Neural crest cell (in vitro differentiated cells): ENCODE measurements at regions not wholly inside any gene's neighbourhood (a gene's known extent, or its start where the extent isn't known, plus 50 kb on each side); places are given as distances from the start of the nearest gene placed in this dataset.

Experiments
- DNase-seq: peaks from one replicate; pipeline ENCODE4 v3.0.0; 2021; ENCODE audit warnings: low read depth, mixed read lengths, low spot score
- H3K27ac Mint-ChIP-seq: one replicate; pipeline ENCODE4 v1.8.0; 2021; ENCODE audit warnings: mild to moderate bottlenecking, mixed read lengths; ENCODE audit not compliant: unreplicated experiment
- H3K27me3 Mint-ChIP-seq: 2 replicates; pipeline ENCODE4 v1.8.0; 2021; ENCODE audit warnings: low read depth, mild to moderate bottlenecking, mixed read lengths
- H3K36me3 Mint-ChIP-seq: 2 replicates; pipeline ENCODE4 v1.8.0; 2021; ENCODE audit warnings: low read depth, mild to moderate bottlenecking, mixed read lengths
- H3K4me1 Mint-ChIP-seq: 2 replicates; pipeline ENCODE4 v1.8.0; 2021; ENCODE audit warnings: mixed read lengths
- H3K4me3 Mint-ChIP-seq: one replicate; pipeline ENCODE4 v1.8.0; 2021; ENCODE audit warnings: mild to moderate bottlenecking, mixed read lengths
- H3K9me3 Mint-ChIP-seq: 2 replicates; pipeline ENCODE4 v1.8.0; 2021; ENCODE audit warnings: mixed read lengths
- TF ChIP-seq, protein P1 (sequence below): fragments of 200-600 bp; sonication (generic); conservative IDR thresholded peaks from 2 replicates; pipeline ENCODE4 v1.5.0; 2021; ENCODE audit warnings: antibody characterized with exemption, mild to moderate bottlenecking

DNA sequence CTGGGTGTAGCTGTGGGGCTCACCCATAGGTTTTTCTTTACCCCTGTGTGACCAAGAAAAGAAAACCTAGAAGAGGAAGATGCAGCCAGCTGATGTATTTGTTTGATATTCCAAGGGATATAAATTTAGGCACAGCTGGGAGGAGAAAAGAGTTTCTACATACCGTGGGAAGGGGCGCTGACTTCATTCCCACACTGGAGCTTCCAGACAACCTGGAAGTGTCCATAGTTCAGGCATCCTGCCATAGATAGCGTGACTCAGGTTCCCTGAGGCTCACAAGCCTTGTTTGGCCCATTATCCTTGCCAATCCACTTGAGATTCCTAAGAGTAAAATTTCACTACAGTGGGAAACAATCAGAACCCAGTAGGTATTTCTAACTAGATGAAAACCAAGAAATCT, 371.7 kb upstream of the NRP1 start:
- Mint-ChIP-seq H3K27me3 (no peaks in the 10 kb centered on the region), H3K27ac (no peak overlapping the region), H3K36me3 (no peaks in the 10 kb centered on the region), H3K4me1 (peaks cover 9% of the 10 kb centered on the region), H3K9me3 (no peaks in the 10 kb centered on the region), H3K4me3 (no peak overlapping the region)
- TF ChIP-seq, protein P1, sequence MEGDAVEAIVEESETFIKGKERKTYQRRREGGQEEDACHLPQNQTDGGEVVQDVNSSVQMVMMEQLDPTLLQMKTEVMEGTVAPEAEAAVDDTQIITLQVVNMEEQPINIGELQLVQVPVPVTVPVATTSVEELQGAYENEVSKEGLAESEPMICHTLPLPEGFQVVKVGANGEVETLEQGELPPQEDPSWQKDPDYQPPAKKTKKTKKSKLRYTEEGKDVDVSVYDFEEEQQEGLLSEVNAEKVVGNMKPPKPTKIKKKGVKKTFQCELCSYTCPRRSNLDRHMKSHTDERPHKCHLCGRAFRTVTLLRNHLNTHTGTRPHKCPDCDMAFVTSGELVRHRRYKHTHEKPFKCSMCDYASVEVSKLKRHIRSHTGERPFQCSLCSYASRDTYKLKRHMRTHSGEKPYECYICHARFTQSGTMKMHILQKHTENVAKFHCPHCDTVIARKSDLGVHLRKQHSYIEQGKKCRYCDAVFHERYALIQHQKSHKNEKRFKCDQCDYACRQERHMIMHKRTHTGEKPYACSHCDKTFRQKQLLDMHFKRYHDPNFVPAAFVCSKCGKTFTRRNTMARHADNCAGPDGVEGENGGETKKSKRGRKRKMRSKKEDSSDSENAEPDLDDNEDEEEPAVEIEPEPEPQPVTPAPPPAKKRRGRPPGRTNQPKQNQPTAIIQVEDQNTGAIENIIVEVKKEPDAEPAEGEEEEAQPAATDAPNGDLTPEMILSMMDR, result no peak
- DNase-seq, result no peak

DNA sequence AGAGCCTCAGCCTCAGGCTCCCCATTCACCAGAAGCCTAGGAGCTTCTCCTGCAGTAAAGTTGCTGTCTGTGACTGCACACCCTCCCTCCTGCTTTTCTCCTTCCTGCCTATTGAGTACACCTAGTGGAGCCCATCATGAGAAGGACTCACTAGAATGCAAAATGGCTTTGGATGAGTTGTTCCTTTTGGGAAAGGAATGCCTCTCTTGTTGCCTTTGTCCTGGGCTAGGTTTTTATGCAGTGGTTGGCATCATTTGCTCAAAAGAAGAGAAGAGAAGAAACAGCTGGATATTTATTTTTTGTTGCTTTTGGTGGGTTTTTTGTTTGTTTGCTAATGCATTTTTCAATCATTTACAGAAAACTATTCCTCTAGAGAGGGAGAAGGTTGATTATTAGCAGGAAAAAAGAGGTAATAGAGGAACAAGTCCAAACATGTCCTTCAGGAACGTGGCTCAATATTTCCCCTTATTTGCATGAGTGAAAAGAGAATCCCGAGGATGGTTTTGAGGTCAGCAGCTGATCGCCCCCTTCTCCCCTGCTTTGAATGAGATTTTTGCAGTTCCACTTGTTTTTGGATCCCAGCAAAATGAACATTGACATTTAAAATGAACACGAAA, 369.9 kb upstream of the NRP1 start:
- peaks cover 9% of the 10 kb centered on the region for H3K4me1 Mint-ChIP-seq
- no peaks in the 10 kb centered on the region for H3K9me3 Mint-ChIP-seq
- no peaks in the 10 kb centered on the region for H3K36me3 Mint-ChIP-seq
- no peak overlapping the region for H3K27ac Mint-ChIP-seq
- no peak for DNase-seq
- no peak overlapping the region for H3K4me3 Mint-ChIP-seq
- TF ChIP-seq, protein P1, result no peak
- H3K27me3 Mint-ChIP-seq, result no peaks in the 10 kb centered on the region

DNA sequence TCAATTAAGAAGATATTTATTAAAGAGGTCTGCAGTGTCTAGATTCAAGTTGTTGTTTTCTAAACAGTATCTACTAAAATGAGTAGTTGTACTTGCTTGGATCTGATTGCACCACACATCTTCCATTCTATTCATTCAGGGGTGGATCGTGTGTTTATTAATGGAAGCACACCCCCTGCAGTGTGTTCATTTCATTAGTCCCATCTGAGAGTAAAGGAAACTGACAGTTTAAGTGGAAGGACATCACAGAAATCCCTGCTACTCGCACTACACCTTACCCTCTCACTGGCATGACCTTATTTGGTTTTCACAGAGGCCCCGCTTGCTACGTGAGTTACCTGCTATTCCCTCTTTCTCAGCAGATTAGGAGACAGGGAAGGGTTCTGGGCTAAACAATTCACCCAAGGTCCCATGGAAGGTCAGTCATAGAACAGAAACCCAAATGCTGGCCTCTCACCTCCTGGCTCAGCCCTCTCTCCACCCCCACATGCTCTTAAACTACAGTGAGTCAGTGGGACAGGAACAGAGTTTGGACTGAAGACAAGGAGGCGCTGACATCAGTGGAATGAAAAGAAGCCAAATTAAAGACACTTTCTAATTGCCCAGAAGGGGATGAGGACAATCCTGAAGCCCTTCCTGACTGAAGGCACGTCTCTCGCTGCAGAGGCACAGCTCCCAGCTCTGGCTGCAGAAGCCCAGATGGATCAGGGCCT, 369.2 kb upstream of the NRP1 start:
- DNase-seq, result no peak
- H3K4me1 Mint-ChIP-seq, result peaks cover 10% of the 10 kb centered on the region
- TF ChIP-seq, protein P1, result no peak
- no peak overlapping the region for H3K27ac Mint-ChIP-seq
- no peaks in the 10 kb centered on the region for H3K27me3 Mint-ChIP-seq
- no peaks in the 10 kb centered on the region for H3K9me3 Mint-ChIP-seq
- no peaks in the 10 kb centered on the region for H3K36me3 Mint-ChIP-seq
- no peak overlapping the region for H3K4me3 Mint-ChIP-seq

DNA sequence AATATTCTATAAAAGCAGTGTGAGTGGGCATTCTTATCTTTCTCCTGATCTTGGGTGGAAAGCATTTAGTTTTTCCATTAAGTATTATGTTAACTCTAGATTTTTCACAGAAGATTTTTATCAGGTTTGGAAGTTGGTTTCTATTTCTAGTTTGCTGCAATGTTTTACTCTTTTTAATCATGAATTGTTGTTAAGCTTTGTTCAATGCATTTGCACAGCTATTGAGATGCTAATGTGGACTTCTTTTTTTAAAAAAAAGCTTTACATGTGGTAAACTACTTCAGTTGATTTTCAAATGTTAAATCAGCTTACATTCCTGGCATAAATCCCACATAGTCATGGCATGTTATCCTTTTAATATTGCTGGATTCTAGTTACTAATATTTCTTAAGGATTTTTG, 363.6 kb upstream of the NRP1 start:
- no peaks in the 10 kb centered on the region for H3K27me3 Mint-ChIP-seq
- DNase-seq, result no peak
- no peak overlapping the region for H3K27ac Mint-ChIP-seq

DNA sequence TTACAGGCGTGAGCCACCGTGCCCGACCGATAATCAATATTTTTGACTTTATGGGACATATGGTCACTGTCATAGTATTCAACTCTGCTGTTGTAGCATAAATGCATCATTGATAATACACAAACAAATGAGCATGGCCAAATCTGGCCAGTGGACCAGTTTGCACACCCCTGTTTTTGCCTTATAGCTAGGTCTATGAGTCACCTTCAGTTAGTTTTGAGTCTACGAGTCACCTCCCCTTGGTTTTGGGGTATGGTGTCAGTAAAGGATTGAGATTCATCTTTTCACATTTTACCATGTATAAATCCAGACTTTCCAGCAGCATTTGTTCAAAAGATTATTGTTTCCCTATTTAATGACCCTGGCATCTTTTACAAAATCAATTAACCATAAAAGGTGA, 362.5 kb upstream of the NRP1 start:
- no peak overlapping the region for H3K4me3 Mint-ChIP-seq
- peaks cover 15% of the 10 kb centered on the region for H3K9me3 Mint-ChIP-seq
- peaks cover 27% of the 10 kb centered on the region for H3K36me3 Mint-ChIP-seq
- no peaks in the 10 kb centered on the region for H3K27me3 Mint-ChIP-seq
- no peak for DNase-seq
- no peak overlapping the region for H3K27ac Mint-ChIP-seq
- TF ChIP-seq, protein P1, result no peak
- H3K4me1 Mint-ChIP-seq, result peaks cover 9% of the 10 kb centered on the region

More for the DNA sequence above, 363.6 kb upstream of the NRP1 start:
- H3K9me3 Mint-ChIP-seq, result peaks cover 11% of the 10 kb centered on the region
- TF ChIP-seq, protein P1, result no peak
- peaks cover 21% of the 10 kb centered on the region for H3K36me3 Mint-ChIP-seq
- peaks cover 9% of the 10 kb centered on the region for H3K4me1 Mint-ChIP-seq
- no peak overlapping the region for H3K4me3 Mint-ChIP-seq
